ENCODE measurements at regions not wholly inside any gene's neighbourhood (a gene's known extent, or its start where the extent isn't known, plus 50 kb on each side); places are given as distances from the start of the nearest gene placed in this dataset.

GRCh38 chr5:117054141-117054540 lies 479.5 kb upstream of the SEMA6A start:
- TF ChIP-seq ATF1 (CRISPR knock-in tag; IDR thresholded peaks at IDR 0.05) (no peak), KAT7 (CRISPR knock-in tag; IDR thresholded peaks at IDR 0.05; ENCODE audit: borderline replicate concordance) (no peak), ATF3 (CRISPR knock-in tag; conservative IDR thresholded peaks at IDR 0.05) (no peak), JUN (CRISPR knock-in tag; IDR thresholded peaks at IDR 0.05) (no peak), SP1 (CRISPR knock-in tag; conservative IDR thresholded peaks at IDR 0.05) (no peak), CTCF (IDR thresholded peaks at IDR 0.05) (no peak), USF2 (CRISPR knock-in tag; IDR thresholded peaks at IDR 0.05) (no peak), ZNF423 (CRISPR knock-in tag; IDR thresholded peaks at IDR 0.05) (no peak), ETV6 (CRISPR knock-in tag; IDR thresholded peaks at IDR 0.05) (no peak), CREB1 (CRISPR knock-in tag; IDR thresholded peaks at IDR 0.05) (no peak), NR1H2 (CRISPR knock-in tag; IDR thresholded peaks at IDR 0.05) (no peak)
